WTC11 (cell line): ENCODE measurements at regions not wholly inside any gene's neighbourhood (a gene's known extent, or its start where the extent isn't known, plus 50 kb on each side); places are given as distances from the start of the nearest gene placed in this dataset.

ENCODE experiments used
- ATAC-seq: fragments of 200-7000 bp; cut with Tn5 transposase; 2 replicates; pipeline ENCODE4 v1.10.0; 2021; ENCODE audit warnings: mild to moderate bottlenecking, moderate library complexity
- CTCF ChIA-PET: fragments of 300-600 bp; sonication (Branson Sonifier 250); formaldehyde crosslinking; loops from one replicate; lab custom pipeline; 2021; ENCODE audit warnings: antibody characterized with exemption; lab: Charles Lee
- POLR2A ChIA-PET: fragments of 350-600 bp; sonication (Branson Sonifier 250); formaldehyde crosslinking; loops from one replicate; lab custom pipeline; 2021; ENCODE audit warnings: antibody characterized with exemption; lab: Charles Lee
- DNase-seq: peaks from one replicate; pipeline ENCODE4 v3.0.0; 2021; ENCODE audit warnings: low spot score
- H3K27ac Mint-ChIP-seq: 2 replicates; pipeline ENCODE4 v1.8.0; 2021; ENCODE audit warnings: mixed read lengths
- H3K27me3 Mint-ChIP-seq: 2 replicates; pipeline ENCODE4 v1.8.0; 2021; ENCODE audit warnings: low read depth, mild to moderate bottlenecking, moderate library complexity, mixed read lengths
- H3K36me3 Mint-ChIP-seq: 2 replicates; pipeline ENCODE4 v1.8.0; 2021; ENCODE audit warnings: mixed read lengths
- H3K4me1 Mint-ChIP-seq: 2 replicates; pipeline ENCODE4 v1.8.0; 2022; ENCODE audit warnings: mixed read lengths
- H3K4me3 Mint-ChIP-seq: 2 replicates; pipeline ENCODE4 v1.8.0; 2021; ENCODE audit warnings: mild to moderate bottlenecking, moderate library complexity, mixed read lengths
- H3K9me3 Mint-ChIP-seq: 2 replicates; pipeline ENCODE4 v1.8.0; 2021; ENCODE audit warnings: mixed read lengths
- ARID4B ChIP-seq: sonication (generic); formaldehyde crosslinking; IDR thresholded peaks from 2 replicates; pipeline ENCODE4 v1.8.0; 2023; ENCODE audit warnings: missing genetic modification reagents, mild to moderate bottlenecking, borderline replicate concordance
- ATF1 ChIP-seq: sonication (generic); formaldehyde crosslinking; IDR thresholded peaks from 2 replicates; pipeline ENCODE4 v1.8.1; 2023; ENCODE audit warnings: mild to moderate bottlenecking, moderate library complexity, missing genetic modification reagents
- ATF2 ChIP-seq: sonication (generic); formaldehyde crosslinking; IDR thresholded peaks from 2 replicates; pipeline ENCODE4 v1.8.1; 2022; ENCODE audit warnings: low read depth, missing genetic modification reagents, borderline replicate concordance
- ATF3 ChIP-seq: sonication (generic); formaldehyde crosslinking; conservative IDR thresholded peaks from 2 replicates; pipeline ENCODE4 v1.8.1; 2022; ENCODE audit warnings: mild to moderate bottlenecking, missing genetic modification reagents
- CREB1 ChIP-seq: sonication (generic); formaldehyde crosslinking; IDR thresholded peaks from 2 replicates; pipeline ENCODE4 v1.8.0; 2023; ENCODE audit warnings: mild to moderate bottlenecking, missing genetic modification reagents
- E2F5 ChIP-seq: sonication (generic); formaldehyde crosslinking; IDR thresholded peaks from 2 replicates; pipeline ENCODE4 v1.8.1; 2022; ENCODE audit warnings: mild to moderate bottlenecking, moderate library complexity, missing genetic modification reagents
- ELF4 ChIP-seq: sonication (generic); formaldehyde crosslinking; IDR thresholded peaks from 2 replicates; pipeline ENCODE4 v1.8.1; 2022; ENCODE audit warnings: low read depth, mild to moderate bottlenecking, moderate library complexity, missing genetic modification reagents
- EMX1 ChIP-seq: fragments of 250-450 bp; sonication (Bioruptor Pico); IDR thresholded peaks from 2 replicates; pipeline ENCODE4 v1.8.0; 2021; ENCODE audit warnings: mild to moderate bottlenecking
- FOXK1 ChIP-seq: sonication (generic); formaldehyde crosslinking; IDR thresholded peaks from 2 replicates; pipeline ENCODE4 v1.8.0; 2022; ENCODE audit warnings: mild to moderate bottlenecking, moderate library complexity, missing genetic modification reagents
- GTF2I ChIP-seq: fragments of 250-450 bp; sonication (Bioruptor Pico); conservative IDR thresholded peaks from 2 replicates; pipeline ENCODE4 v1.4.0; 2021; ENCODE audit warnings: mild to moderate bottlenecking
- JAZF1 ChIP-seq: fragments of 250-450 bp; sonication (Bioruptor Pico); IDR thresholded peaks from 2 replicates; pipeline ENCODE4 v1.9.0; 2021; ENCODE audit warnings: moderate library complexity, mild to moderate bottlenecking, inconsistent platforms
- KAT7 ChIP-seq: sonication (generic); formaldehyde crosslinking; IDR thresholded peaks from 2 replicates; pipeline ENCODE4 v1.8.1; 2023; ENCODE audit warnings: missing genetic modification reagents, mild to moderate bottlenecking, borderline replicate concordance
- MLX ChIP-seq: sonication (generic); formaldehyde crosslinking; IDR thresholded peaks from 2 replicates; pipeline ENCODE4 v1.8.1; 2023; ENCODE audit warnings: mild to moderate bottlenecking, missing genetic modification reagents, moderate library complexity
- NFE2L1 ChIP-seq: sonication (generic); formaldehyde crosslinking; IDR thresholded peaks from 2 replicates; pipeline ENCODE4 v1.8.1; 2023; ENCODE audit warnings: missing genetic modification reagents
- PREB ChIP-seq: sonication (generic); formaldehyde crosslinking; IDR thresholded peaks from 2 replicates; pipeline ENCODE4 v1.8.1; 2022; ENCODE audit warnings: mild to moderate bottlenecking, missing genetic modification reagents, moderate library complexity, borderline replicate concordance
- RELA ChIP-seq: sonication (generic); formaldehyde crosslinking; IDR thresholded peaks from 2 replicates; pipeline ENCODE4 v1.8.1; 2022; ENCODE audit warnings: missing genetic modification reagents, mild to moderate bottlenecking, borderline replicate concordance
- TEAD4 ChIP-seq: sonication (generic); formaldehyde crosslinking; IDR thresholded peaks from 2 replicates; pipeline ENCODE4 v1.8.0; 2022; ENCODE audit warnings: mild to moderate bottlenecking, missing genetic modification reagents
- USF1 ChIP-seq: sonication (generic); formaldehyde crosslinking; IDR thresholded peaks from 2 replicates; pipeline ENCODE4 v1.8.0; 2022; ENCODE audit warnings: mild to moderate bottlenecking, missing genetic modification reagents
- ZNF317 ChIP-seq: sonication (generic); formaldehyde crosslinking; IDR thresholded peaks from 2 replicates; pipeline ENCODE4 v1.8.1; 2023; ENCODE audit warnings: low read depth, mild to moderate bottlenecking, moderate library complexity, missing genetic modification reagents, borderline replicate concordance
- ZNF416 ChIP-seq: fragments of 250-450 bp; sonication (Bioruptor Pico); IDR thresholded peaks from 2 replicates; pipeline ENCODE4 v1.9.0; 2021; ENCODE audit warnings: mild to moderate bottlenecking, inconsistent platforms
- ZNF532 ChIP-seq: fragments of 250-450 bp; sonication (Bioruptor Pico); IDR thresholded peaks from 2 replicates; pipeline ENCODE4 v1.9.0; 2021; ENCODE audit warnings: mild to moderate bottlenecking, borderline replicate concordance
- ZNF671 ChIP-seq: fragments of 250-450 bp; sonication (Bioruptor Pico); IDR thresholded peaks from 2 replicates; pipeline ENCODE4 v1.8.0; 2021; ENCODE audit warnings: mild to moderate bottlenecking

GRCh38 chr1:193951984-193952383 is 765.6 kb upstream of the B3GALT2 start:
- no peak overlapping the region for H3K27ac Mint-ChIP-seq
- H3K27me3 Mint-ChIP-seq: no peaks in the 10 kb centered on the region
- ChIA-PET POLR2A (no interaction called here), CTCF (no interaction called here)
- TF ChIP-seq ZNF317 (CRISPR knock-in tag) (no peak), RELA (CRISPR knock-in tag) (no peak), TEAD4 (CRISPR knock-in tag) (no peak), NFE2L1 (CRISPR knock-in tag) (no peak), CREB1 (CRISPR knock-in tag) (no peak), KAT7 (no peak)
- H3K36me3 Mint-ChIP-seq: peaks cover 2% of the 10 kb centered on the region; the same call in 1 of the 2 replicates
- peaks cover 3% of the 10 kb centered on the region for H3K9me3 Mint-ChIP-seq
- no peak for ATAC-seq
- H3K4me1 Mint-ChIP-seq: peaks cover 5% of the 10 kb centered on the region; the same call in 1 of the 2 replicates
- no peak for DNase-seq
- H3K4me3 Mint-ChIP-seq: no peak overlapping the region

- ChIA-PET CTCF (no interaction called here), POLR2A (no interaction called here)
- H3K36me3 Mint-ChIP-seq: peaks cover 3% of the 10 kb centered on the region; the same call in 1 of the 2 replicates
- peaks cover 5% of the 10 kb centered on the region; the same call in 1 of the 2 replicates for H3K4me1 Mint-ChIP-seq
- peaks cover 12% of the 10 kb centered on the region for H3K9me3 Mint-ChIP-seq
- no peak overlapping the region for H3K4me3 Mint-ChIP-seq
- DNase-seq (no peak), ATAC-seq (no peak)
- no peaks in the 10 kb centered on the region for H3K27me3 Mint-ChIP-seq
- no peak overlapping the region for H3K27ac Mint-ChIP-seq
- no peak for TF ChIP-seq MLX (CRISPR knock-in tag)
- TF ChIP-seq ZNF671 (CRISPR knock-in tag): no peak
- no peak for TF ChIP-seq USF1
- TF ChIP-seq ZNF416: no peak
- no peak for TF ChIP-seq E2F5 (CRISPR knock-in tag)
- TF ChIP-seq GTF2I: no peak
- no peak for TF ChIP-seq FOXK1 (CRISPR knock-in tag)
- TF ChIP-seq PREB (CRISPR knock-in tag): no peak
- TF ChIP-seq ARID4B: no peak
- no peak for TF ChIP-seq ATF3 (CRISPR knock-in tag)
- no peak for TF ChIP-seq ZNF532 (CRISPR knock-in tag)
- no peak for TF ChIP-seq JAZF1 (CRISPR knock-in tag)
- TF ChIP-seq ELF4 (CRISPR knock-in tag): no peak
- TF ChIP-seq ATF1 (CRISPR knock-in tag): no peak
- TF ChIP-seq EMX1: no peak
- TF ChIP-seq ATF2 (CRISPR knock-in tag): no peak
Measured at GRCh38 chr1:193944454-193944853, 758.0 kb upstream of the B3GALT2 start.
